IPS DF 19.7 (cell line): ENCODE measurements at regions not wholly inside any gene's neighbourhood (a gene's known extent, or its start where the extent isn't known, plus 50 kb on each side); places are given as distances from the start of the nearest gene placed in this dataset.
"Not testable (repeated sequence)": the region's sequence is repeated elsewhere in the genome, so short reads cannot be mapped to it uniquely, and the experiment has no call there.

ENCODE experiments used
- DNase-seq: peaks from one replicate; pipeline ENCODE4 v3.0.0-alpha.2; 2013; ENCODE audit warnings: low read depth, low spot score

- no peak for DNase-seq
These were observed 837.5 kb downstream of the MCTP2 start for GRCh38 chr15:95068701-95069521.

GRCh38 chr15:95075792-95076677, 844.7 kb downstream of the MCTP2 start:
- DNase-seq, result no peak

- no peak for DNase-seq
These were observed 845.3 kb downstream of the MCTP2 start for GRCh38 chr15:95076678-95076990.

GRCh38 chr15:95078003-95078402, 846.6 kb downstream of the MCTP2 start:
- no peak for DNase-seq

GRCh38 chr15:95080228-95080627, 848.9 kb downstream of the MCTP2 start:
- not testable (repeated sequence) for DNase-seq

- DNase-seq, result no peak
These were observed 853.7 kb downstream of the MCTP2 start for GRCh38 chr15:95085056-95085455.

- no peak for DNase-seq
These were observed 855.3 kb downstream of the MCTP2 start for GRCh38 chr15:95086531-95087252.

- DNase-seq, result no peak
These were observed 855.9 kb downstream of the MCTP2 start for GRCh38 chr15:95087253-95087609.

- DNase-seq, result no peak
These were observed 860.1 kb downstream of the MCTP2 start for GRCh38 chr15:95091444-95091843.

- no peak for DNase-seq
These were observed 863.9 kb downstream of the MCTP2 start for GRCh38 chr15:95095250-95095649.

GRCh38 chr15:95096651-95097050, 865.3 kb downstream of the MCTP2 start:
- no peak for DNase-seq

- DNase-seq, result no peak
These were observed 866.0 kb downstream of the MCTP2 start for GRCh38 chr15:95097361-95097760.

GRCh38 chr15:95105229-95105628, 873.9 kb downstream of the MCTP2 start:
- DNase-seq, result no peak

GRCh38 chr15:95106801-95107200, 875.4 kb downstream of the MCTP2 start:
- DNase-seq, result no peak

GRCh38 chr15:95108673-95109072, 877.3 kb downstream of the MCTP2 start:
- no peak for DNase-seq

- DNase-seq, result no peak
These were observed 880.6 kb downstream of the MCTP2 start for GRCh38 chr15:95111969-95112368.

- DNase-seq, result no peak
These were observed 881.7 kb downstream of the MCTP2 start for GRCh38 chr15:95113041-95113440.

- DNase-seq, result no peak
These were observed 887.8 kb downstream of the MCTP2 start for GRCh38 chr15:95119041-95119610.

GRCh38 chr15:95120595-95120994, 889.2 kb downstream of the MCTP2 start:
- DNase-seq, result no peak

- DNase-seq, result no peak
These were observed 889.8 kb downstream of the MCTP2 start for GRCh38 chr15:95121191-95121590.

- no peak for DNase-seq
These were observed 894.4 kb downstream of the MCTP2 start for GRCh38 chr15:95125803-95126202.

- no peak for DNase-seq
These were observed 896.0 kb downstream of the MCTP2 start for GRCh38 chr15:95127356-95127755.
